Kidney epithelial cell (primary cell): ENCODE measurements at regions not wholly inside any gene's neighbourhood (a gene's known extent, or its start where the extent isn't known, plus 50 kb on each side); places are given as distances from the start of the nearest gene placed in this dataset.
"Not testable (repeated sequence)": the region's sequence is repeated elsewhere in the genome, so short reads cannot be mapped to it uniquely, and the experiment has no call there.

Experiments used
- DNase-seq: peaks from one replicate; pipeline ENCODE4 v3.0.0-alpha.2; 2010; ENCODE audit warnings: low read depth
- H3K27me3 ChIP-seq: 2 replicates; pipeline ENCODE4 v1.6.0; 2011; ENCODE audit warnings: low read length; ENCODE audit not compliant: control insufficient read depth, insufficient read depth
- H3K36me3 ChIP-seq: 2 replicates; pipeline ENCODE4 v1.5.1; 2011; ENCODE audit warnings: low read length; ENCODE audit not compliant: control insufficient read depth, insufficient read depth
- H3K4me3 ChIP-seq: 2 replicates; pipeline ENCODE4 v1.5.1; 2011; ENCODE audit warnings: low read depth, mild to moderate bottlenecking, control low read depth, low read length
- TF ChIP-seq, protein P1 (sequence below): IDR thresholded peaks from 2 replicates; pipeline ENCODE4 v1.5.1; 2011; ENCODE audit warnings: mild to moderate bottlenecking, moderate library complexity, low read length, control low read depth, inconsistent platforms; ENCODE audit not compliant: insufficient read depth, poor library complexity, severe bottlenecking

DNA sequence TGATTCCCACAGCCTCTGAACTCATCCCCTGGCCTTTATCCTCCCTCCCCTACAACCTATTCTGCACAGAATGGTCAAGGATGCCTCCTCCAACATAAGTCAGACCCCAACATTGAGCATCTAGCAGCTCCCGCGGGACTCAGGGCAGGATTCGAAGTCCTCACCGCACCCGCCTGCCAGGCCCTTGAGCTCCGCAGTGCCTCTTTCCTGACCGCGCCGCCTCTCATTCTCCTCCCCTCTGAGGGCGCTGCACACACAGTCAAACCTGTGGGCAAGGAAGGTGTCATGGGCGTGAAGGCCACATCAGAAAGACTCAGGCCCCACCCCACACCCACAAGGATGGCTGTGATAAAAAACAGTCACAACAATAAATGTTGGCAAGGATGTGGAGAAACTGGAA, 84.1 kb downstream of the CPZ start:
- Histone ChIP-seq H3K36me3 (no peaks in the 10 kb centered on the region), H3K27me3 (no peaks in the 10 kb centered on the region), H3K4me3 (no peak overlapping the region)
- TF ChIP-seq, protein P1, sequence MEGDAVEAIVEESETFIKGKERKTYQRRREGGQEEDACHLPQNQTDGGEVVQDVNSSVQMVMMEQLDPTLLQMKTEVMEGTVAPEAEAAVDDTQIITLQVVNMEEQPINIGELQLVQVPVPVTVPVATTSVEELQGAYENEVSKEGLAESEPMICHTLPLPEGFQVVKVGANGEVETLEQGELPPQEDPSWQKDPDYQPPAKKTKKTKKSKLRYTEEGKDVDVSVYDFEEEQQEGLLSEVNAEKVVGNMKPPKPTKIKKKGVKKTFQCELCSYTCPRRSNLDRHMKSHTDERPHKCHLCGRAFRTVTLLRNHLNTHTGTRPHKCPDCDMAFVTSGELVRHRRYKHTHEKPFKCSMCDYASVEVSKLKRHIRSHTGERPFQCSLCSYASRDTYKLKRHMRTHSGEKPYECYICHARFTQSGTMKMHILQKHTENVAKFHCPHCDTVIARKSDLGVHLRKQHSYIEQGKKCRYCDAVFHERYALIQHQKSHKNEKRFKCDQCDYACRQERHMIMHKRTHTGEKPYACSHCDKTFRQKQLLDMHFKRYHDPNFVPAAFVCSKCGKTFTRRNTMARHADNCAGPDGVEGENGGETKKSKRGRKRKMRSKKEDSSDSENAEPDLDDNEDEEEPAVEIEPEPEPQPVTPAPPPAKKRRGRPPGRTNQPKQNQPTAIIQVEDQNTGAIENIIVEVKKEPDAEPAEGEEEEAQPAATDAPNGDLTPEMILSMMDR: no peak
- DNase-seq: no peak

DNA sequence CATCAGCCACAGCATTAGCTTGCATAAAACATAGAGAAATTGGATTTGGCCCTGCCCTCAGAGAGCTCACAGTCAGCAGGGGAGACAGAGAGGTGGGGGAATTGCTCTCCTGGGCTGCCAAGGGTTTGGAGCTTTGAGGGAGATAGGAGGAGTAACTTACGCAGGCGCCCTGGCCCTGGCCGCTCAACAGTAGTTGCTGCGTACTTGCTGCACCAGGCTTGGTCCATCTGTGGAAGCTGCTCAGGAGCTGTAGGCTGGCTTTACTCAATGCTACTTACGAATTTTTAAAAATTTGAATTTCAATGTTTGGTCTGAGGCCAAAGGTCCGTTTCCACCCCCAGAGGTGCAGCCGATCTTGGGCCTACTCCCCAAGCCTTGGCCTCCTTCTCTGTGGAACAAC, 83.3 kb downstream of the CPZ start:
- no peaks in the 10 kb centered on the region for H3K27me3 ChIP-seq
- TF ChIP-seq, protein P1: no peak

DNA sequence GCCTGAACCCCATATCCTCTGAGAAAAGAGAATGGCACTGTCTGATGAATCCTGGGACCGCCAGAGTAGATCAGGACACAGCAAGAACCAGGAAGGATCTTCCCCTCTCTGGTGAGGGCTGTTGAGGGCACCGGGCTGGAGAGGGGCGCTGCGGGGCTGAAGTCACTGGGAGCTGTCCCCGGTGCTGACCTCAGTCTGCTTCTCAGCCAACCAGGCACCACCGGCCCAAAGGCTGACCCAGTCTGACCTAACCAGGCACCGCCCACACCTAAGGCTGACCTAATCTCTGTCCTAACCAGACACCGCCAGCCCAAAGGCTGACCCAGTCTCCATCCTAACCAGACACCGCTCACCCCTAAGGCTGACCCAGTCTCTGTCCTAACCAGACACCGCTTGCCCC, 82.8 kb downstream of the CPZ start:
- H3K27me3 ChIP-seq: no peaks in the 10 kb centered on the region
- H3K4me3 ChIP-seq: no peak overlapping the region
- TF ChIP-seq, protein P1: no peak
- DNase-seq: no peak
- H3K36me3 ChIP-seq: no peaks in the 10 kb centered on the region

More for the DNA sequence above, 83.3 kb downstream of the CPZ start:
- no peak for DNase-seq
- H3K36me3 ChIP-seq: no peaks in the 10 kb centered on the region
- H3K4me3 ChIP-seq: no peak overlapping the region

DNA sequence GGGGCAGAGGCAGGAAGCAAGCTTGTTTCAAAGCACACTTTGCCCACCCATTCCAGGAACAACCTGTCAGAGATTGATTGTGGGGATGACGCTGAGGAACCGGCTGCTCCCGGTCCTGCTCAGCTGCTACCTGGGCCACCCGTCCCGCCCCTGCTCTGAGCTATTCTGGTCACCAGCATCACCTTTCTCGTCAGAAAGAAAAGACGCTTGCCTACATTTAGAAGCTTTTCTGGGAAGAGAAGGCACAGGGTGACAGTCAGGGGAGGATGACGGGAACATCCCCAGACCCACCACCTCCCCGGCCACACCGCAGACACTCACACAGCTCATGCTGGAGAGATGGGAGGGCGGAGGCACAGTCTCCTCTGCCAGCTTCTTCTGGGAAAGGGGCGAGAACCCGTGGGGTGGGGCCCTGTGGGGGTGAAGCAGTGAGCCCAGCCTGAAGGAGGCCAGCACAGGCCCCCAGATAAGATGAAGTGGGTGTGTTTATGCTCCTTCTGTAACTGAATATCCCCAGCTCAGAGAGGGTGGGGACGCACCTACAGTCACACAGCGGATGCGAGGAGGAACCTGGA, 81.8 kb downstream of the CPZ start:
- DNase-seq: no peak
- H3K4me3 ChIP-seq: no peak overlapping the region
- H3K36me3 ChIP-seq: no peaks in the 10 kb centered on the region
- H3K27me3 ChIP-seq: no peaks in the 10 kb centered on the region
- TF ChIP-seq, protein P1: no peak

DNA sequence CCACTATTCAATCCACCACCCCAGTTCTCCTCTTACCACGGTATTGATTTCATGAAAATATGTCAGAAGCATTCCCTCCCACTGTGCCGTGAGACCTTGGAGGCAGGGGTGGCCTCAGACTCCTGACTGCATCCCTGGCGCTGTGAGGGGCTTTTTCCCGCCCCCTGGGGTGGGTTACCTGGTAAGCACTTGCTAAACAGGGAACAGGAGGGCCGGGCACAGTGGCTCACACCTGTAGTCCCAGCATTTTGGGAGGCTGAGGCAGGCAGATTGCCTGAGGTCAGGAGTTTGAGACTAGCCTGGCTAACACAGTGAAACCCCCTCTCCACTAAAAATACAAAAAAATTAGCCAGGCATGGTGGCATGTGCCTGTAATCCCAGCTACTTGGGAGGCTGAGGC, 80.5 kb downstream of the CPZ start:
- not testable (repeated sequence) for H3K36me3 ChIP-seq, DNase-seq, H3K27me3 ChIP-seq, H3K4me3 ChIP-seq

DNA sequence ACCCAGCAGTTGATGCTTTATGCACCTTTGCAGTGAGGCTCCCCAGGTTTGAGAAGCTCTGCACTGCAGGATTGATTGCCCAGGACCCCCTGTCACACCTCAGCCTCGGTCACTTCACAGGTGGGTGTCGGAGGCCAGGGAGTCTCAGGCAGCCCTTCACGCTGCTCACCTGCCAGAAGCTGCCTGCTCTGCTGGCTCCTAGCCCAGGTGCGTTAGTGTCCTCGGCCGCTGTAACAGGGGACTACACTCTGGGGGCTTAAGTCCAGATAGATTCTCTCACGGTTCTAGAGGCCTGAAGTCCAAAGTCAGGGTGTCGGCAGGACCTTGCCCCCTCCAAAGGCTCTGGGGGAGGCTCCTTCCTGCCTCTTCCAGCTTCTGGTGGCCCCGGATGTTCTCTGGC, 79.9 kb downstream of the CPZ start:
- TF ChIP-seq, protein P1: no peak
- no peak for DNase-seq
- H3K4me3 ChIP-seq: no peak overlapping the region
- H3K36me3 ChIP-seq: no peaks in the 10 kb centered on the region
- H3K27me3 ChIP-seq: no peaks in the 10 kb centered on the region
